GM19351 (cell line): ENCODE measurements at regions not wholly inside any gene's neighbourhood (a gene's known extent, or its start where the extent isn't known, plus 50 kb on each side); places are given as distances from the start of the nearest gene placed in this dataset.
A peak's percentile ranks its signal among the peaks of the same experiment; 100 is the strongest.

ENCODE experiments used
- ATAC-seq: cut with Tn5 transposase; IDR thresholded peaks from one replicate; pipeline ENCODE4 v1.9.1; 2021; ENCODE audit warnings: mild to moderate bottlenecking, moderate library complexity; ENCODE audit not compliant: unreplicated experiment

DNA sequence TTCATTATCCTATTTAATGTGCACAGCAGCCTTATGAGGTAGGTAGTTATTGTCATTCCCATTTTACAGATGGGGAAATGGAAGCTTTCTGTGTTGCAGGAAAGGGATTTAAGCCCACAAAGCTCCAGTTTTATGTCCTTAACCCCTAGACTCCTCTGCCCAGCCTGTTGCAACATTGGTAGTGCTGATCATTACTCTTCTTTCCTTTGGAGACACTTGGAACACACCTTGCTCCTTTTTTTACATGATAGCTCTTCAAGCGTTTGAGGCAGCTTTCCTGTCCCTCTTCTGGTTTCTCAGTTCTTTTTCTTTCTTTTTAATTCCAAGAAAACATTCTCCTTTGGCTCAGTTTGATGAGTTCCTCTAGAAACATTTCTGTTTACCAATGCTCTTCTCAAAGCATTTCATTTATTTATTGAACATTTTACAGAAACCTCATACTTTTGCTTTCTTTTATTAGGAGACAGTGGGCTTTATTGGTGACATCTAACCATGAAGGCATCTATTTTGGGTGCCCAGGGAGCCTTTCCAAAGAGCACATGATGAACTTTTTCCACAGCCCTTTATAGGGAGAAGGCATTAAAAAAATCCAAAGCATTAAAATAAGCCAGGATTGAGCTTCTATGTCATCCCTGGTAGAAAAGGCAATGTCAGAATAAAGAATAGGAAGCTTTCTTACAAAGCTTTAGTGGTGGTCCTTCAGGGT is 218.0 kb downstream of the TMEM38B start:
- ATAC-seq = no peak

DNA sequence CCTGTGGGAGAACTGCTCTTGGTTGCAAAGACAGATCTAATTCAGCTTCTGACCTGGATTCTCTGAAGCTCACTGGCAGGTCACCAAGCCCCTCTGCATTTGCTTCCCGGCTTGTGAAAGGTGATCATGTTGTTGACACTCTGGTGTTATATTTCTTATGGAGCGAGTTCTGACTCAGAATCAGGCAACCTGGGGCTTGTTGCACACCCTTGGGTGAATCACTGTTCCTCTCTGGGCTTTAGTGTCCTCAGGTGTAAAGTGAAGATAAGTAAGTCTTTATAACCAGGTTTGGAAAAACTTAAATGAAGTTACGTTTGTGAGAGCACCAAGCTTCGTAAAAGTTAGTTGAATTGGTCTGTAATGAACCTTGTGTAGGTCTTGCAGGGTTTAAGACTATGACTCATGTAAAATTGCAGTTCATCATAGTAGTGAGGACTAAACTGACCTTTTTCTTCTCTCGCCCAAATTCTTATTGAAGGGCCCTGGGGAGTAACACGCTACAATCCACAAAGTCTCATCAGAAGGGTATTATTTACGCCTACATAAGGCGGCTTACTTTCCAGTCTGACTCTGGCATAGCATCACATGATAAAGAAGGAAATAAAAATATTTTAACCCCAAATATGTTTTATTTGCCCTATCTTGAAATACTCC is 218.6 kb downstream of the TMEM38B start:
- ATAC-seq = no peak

DNA sequence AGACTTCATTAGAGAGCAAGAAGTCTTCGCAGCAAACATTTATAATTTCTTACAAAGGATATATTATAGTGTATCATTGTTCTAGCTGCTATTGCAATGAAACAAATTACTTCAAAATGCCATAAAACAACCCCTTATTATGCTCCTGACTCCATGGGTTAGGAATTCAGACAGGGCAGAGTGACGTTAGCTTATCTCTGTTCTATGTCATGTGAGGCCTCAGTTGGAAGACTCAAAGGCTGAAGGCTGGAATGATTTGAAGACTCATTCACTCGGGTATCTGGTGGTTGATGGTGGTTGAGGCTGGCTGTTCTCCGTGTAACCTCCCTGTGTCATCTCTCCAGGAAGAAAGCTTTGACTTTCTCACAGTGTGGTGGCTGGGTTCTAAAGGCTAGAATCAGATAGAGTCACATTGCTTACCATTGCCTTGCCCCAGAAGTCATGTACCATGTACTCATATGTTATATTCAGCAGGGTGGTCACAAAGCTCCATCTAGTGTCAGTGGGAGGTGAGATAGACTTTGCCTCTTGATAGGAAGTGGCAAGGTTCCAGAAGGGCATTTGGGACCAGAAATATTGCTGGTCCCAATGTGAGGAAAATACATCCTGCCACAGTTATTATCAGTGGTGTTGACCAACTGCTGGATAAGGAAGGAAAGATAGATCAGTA is 226.9 kb downstream of the TMEM38B start:
- ATAC-seq = no peak

DNA sequence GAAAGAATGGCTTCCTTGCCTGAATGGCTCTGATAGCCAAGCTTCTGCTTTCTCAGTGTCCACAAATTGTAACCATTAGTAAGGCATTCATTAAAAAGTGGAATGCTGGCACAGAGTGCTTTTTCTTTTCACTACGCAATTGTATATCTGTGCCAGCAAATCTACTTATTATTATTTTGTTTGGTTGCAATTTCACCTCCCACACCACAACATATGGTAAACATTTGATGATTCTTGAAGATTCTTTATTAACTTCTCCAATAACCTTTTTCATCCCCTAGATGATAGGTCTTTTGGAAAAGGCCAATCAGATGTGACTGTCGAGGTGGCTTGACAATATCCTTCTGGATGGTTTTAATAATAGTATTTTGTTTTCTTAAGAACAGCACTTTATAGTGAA is 234.1 kb downstream of the TMEM38B start:
- no peak for ATAC-seq

DNA sequence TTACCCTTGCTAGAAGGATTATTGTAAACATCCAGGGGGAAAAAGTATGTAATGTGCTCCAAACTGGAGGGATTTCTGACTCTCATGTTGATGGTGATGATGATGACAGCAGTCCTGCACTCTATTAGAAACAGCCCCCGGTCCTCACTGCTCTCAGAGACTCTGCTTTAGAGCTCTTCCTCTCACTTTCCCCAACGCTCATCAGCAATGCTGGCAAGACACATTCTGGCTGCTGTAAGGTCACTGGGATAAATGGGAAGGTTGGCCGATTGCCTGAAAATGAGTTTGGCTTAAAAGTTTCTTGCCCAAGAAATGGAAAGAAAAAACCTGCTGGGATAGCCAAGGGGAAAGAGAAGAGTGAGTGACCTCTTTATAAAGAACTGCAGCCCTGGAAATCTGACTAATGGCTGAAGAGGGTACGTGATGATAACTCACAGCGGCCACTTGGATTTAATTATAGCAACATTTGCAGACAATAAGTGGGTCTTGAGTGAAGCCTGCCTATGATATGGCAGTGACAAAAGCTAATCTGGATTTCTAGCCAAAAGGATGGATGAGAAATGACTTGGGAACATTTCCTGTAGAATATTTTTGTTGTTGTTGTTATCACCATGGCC is 235.8 kb downstream of the TMEM38B start:
- ATAC-seq = no peak

DNA sequence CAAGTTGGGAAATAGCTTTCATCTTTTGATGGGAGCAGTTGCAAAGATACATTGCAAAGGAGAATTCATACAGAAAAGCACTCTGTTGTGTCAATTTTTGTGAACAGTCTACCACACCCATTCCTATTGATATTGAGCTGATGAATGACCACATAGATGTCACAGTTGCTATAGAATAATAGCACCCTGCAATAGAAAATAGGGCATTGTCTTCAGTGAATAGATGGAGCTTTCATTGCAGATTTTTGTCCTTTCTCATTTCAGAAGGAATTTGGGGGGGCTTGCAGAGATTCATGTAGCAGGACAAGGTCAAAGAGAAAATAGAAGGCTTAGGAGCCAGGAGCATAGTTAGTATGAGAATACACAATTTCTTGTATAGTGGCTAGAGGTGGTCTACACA is 237.9 kb downstream of the TMEM38B start:
- ATAC-seq = no peak

DNA sequence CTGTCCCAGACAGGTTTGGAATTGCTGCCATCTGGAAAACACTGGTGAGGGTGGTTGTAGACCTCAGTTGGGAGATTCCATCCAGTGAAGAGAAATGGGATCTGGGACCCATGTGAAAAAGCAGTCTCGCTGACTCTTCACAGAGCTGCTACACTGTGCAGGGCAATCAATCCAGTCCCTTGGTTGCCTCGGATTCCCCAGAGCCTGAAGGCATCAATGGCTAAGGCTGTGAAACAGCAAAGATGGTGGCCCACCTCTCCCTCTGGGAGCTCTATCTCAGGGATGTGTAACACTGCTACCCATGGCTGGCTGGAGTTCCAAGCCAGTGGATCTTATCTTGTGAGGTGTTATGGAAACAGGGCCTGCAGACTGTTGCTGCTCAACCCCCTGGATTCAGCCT is 256.1 kb downstream of the TMEM38B start:
- no peak for ATAC-seq

DNA sequence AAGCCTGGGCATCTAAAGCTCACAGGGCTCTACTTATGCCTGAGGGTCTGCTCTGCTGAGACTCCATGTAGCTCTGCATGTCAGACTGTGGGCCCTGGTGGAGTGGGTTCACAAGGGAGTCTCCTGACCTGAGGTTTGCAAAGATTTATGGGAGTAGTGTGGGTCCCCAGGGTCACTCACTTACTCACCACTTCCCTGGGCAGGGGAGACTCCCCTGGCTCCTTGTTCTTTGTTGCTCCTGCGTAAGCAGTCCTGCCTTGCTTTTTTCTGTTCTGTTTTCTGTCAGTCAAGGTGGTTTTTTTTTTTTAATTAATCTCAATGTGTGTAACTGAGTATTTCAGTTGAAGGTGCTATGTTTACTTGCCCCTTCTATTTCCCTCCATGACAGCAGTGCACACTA is 256.6 kb downstream of the TMEM38B start:
- ATAC-seq = no peak

DNA sequence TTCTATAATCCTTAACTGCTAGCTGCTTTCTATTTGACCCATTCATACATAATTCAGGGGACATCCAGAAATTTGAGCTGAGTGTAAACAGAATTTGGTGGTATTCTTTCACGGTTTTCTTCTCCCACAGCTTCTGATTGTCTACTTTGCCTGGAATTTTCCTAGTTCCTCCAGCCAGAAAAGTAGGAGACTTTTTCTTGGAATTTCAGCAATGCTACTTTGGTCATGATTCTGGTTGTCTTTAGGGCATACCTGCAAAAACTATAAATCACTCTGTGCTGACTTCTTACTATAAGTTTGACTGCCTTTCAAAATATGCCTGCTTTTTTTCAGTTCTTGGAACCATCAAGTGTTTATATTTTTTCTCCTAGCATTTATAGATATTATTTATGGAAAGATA is 260.2 kb downstream of the TMEM38B start:
- no peak for ATAC-seq

DNA sequence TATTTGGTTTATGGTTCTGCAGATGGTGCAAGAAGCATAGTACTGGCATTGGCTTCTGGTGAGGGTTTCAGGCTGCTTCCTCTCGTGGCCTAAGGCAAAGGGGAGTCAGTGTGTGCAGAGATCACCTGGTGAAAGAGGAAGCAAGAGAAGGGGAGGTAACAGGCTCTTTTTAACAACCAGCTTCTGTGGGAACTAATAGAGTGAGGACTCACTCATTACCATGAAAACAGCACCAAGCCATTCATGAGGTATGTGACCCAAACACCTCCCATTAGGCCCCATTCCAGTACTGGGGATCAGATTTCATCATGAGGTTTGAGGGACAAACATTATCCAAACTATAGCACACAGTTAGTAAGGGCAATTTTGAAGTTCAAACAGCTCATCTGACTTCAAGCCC is 263.5 kb downstream of the TMEM38B start:
- peak; percentile 75 for ATAC-seq

DNA sequence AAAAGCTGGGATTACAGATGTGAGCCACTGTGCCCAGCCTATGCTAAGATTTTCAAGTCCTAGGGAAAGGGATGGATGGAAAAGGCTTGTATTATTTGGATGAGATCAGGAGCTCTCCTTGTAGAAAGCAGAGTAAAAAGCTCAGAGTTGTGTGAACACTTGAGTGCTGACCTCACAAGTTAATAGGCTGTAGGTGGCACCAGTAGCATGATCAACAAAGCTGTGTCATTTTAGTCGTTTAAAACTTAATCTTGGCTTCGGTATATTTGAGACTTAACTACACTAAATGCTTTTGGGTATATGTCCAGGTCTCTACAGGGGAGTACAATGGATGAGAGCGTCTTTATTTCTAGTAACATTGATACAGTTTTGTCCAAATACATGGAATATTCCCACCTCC is 264.2 kb downstream of the TMEM38B start:
- no peak for ATAC-seq

DNA sequence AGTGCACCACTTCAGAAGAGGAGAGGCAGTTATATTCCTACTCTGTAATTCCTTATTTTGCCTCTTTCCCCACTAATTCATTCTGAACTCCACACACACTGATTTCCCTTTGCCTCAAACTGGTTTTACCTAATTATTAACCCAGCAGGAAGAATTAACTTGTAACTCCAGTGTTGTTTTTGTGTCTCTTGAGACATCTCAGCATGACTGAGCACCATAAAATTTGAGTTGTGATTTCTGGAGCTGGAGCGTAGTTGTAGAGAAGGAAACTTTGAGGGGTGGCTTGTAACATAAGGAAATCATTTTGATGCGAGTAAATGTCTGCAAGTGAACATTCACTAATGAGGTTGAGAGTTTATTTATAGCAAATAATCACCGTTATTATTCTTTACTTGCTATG is 265.2 kb downstream of the TMEM38B start:
- ATAC-seq = no peak

DNA sequence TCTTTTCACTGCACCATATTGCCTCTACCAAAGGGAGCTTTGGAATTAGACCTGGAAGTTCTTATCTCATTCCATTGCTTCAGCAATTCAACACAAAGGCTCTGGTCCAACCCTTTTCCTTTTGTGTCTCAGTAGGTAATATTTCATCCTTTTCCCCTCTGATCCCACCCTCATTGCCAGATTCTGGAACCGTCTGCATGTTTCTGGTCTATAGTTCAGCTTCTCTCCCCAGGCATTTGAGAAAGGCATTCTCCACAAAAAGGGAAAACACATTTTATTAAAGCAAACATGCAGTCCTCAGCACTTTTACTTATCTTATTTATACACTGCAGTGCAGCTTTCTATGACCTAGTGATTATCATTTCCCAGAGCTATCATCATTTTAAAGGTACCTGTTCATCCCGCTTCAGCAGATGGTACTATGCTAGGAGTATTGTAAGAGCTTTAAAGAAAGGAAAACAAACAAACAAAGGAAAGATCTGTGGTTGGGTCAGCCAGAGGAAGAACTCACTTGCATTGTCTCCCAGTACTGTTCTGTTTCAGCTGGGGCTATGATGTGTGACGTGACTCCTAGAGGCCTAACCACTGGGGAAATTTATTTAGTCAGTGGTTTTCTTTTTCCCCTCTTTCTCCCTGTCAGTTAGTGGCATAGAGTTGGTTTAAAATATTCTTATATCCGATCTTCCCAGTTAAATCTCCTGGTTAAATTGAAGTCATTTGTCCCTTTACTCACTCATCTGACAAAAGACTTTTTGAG is 269.2 kb downstream of the TMEM38B start:
- ATAC-seq = no peak

DNA sequence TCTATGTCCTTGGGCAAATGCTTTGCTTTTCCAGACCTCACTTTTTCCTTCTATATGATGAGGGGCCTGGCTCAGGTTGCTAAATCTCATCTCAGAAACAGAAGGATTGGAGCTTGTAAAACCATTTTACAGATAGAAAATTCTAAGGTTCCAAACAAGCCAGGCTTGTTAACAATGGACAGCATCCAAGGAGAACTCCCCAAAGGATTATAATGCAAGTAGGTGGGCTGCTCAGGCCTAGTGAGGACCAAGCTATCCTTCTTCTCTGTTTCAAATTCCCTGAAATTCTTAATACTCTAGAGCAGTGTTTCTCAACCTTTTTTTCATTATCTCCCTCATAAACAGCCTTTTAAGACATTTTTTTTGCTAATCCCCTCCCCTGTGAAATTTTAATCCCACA is 269.8 kb downstream of the TMEM38B start:
- no peak for ATAC-seq

DNA sequence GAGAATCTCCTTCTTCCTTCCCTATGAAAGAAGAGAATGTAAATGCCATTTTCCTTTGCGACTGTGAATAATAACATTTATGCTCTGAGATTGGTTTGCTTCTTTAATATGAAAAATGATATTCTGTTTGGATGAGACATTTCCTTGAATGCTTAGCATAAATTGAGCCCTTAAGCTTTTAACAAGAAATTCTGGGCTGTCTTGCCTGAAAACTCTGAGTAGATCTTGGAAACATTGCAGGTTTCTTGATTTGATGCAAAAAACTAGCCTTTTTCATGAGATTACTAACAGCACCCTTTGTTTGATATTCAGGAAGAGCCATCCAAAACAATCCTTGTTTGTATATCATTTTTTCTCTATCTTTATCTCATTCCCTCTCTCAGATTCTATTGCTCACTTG is 272.5 kb downstream of the TMEM38B start:
- no peak for ATAC-seq

DNA sequence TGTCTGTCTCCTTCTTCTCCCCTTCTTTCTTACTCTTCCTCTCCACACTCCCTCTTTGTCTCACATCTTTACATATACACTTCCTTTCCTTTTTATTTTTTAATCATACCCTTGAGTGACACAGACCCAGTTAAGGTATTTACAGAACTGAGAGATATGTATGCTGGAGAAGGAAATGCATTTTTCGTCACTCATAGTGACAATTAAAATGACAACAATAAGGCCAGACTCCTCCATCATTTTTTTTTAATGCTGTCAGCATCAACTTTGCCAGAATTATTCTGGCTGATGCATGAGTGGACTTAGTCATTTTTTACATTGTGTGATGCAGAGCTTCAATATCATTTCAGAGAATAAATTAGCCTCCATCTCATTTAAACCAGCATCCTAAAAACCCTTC is 272.9 kb downstream of the TMEM38B start:
- no peak for ATAC-seq

DNA sequence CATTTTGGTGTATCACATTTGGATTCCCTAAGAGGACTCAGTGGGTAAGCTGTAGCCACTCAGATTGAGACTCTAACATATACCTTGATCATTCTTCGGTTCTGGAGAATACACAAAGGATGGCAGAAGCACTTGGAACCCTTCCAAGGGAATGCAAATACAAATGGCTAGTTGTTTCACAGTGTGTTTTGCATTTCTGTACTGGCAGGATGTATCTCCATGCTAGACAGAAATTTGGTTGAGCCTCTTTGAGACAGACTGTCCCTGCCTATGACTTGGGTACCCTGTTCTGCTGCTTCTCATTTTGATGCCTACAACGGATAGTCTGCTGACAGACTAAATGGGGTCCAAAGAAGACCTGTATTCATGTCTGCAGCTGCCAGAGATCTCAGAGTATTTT is 273.5 kb downstream of the TMEM38B start:
- ATAC-seq = no peak

DNA sequence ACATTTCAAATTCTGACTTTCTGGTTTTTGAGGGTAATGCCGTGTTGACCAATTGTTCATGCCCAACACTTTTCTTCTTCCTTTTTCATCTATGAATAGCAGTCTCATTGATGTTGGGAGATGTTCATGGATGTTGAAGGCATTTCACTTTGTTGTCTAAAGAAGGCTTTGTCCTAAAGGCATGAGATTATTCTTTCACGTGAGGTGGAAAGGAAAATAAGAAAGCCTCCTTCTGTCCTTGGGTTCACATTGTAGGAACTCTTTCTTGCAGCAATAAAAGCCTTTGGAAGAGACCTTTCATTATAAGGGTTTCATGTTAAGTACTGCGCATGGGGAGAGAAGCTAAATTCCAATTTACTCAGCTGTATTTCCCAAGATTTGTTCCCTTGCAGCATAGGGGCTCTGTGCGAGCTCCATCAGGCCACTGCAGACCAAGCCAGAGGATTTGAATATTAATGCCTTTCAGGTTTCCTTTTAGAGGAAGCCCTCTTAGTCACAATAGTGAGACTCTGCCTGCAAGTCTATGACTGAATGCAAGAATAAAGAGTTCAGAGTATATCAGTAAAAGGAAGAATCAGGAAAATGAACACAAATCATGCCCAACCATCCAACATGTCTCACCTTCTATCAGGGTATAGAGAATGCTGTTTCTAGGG is 274.6 kb downstream of the TMEM38B start:
- ATAC-seq = no peak

DNA sequence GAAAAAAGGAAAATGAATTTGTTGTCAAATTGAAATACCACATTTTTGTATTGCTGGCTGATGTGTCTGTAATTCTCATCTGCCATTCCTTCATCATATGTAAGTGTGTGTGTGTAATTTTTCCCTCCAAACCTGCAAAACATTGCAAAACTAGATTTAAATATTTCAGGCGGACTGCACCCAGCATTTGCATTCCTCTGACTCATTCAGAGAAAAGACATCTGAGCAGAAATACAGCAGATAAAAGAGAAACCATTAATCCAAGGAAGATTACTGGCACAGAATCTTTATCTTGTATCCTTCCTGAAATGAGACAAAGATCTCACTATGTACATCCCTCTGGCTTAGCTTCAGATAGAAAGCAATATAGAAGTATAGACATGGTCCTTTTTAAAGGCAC is 275.3 kb downstream of the TMEM38B start:
- no peak for ATAC-seq

DNA sequence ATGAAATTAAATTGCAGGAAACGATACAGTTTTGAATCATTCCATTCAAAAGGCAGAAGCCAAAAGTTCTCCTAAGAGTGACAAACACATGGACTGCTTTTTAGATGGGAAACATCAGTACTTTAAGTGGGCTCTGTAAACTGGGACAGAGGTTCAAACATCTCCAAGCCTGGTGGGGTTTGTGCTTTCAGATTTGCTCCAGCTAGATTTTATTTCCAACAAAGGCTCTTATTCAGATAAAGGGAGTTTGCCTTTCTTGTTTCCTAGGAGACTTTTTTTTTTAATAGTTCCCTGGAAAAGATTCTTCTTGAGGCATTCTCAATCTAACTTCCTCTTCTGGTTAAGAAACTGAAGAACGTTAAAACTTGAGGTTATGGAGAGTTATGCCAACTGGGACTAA is 277.6 kb downstream of the TMEM38B start:
- ATAC-seq = no peak
